GM12892 (cell line): ENCODE measurements at regions not wholly inside any gene's neighbourhood (a gene's known extent, or its start where the extent isn't known, plus 50 kb on each side); places are given as distances from the start of the nearest gene placed in this dataset.

Source experiments
- POLR2A ChIP-seq: IDR thresholded peaks from 2 replicates; pipeline ENCODE4 v1.6.1; 2011; ENCODE audit warnings: low read depth, low read length, control low read depth
- TAF1 ChIP-seq: IDR thresholded peaks from 2 replicates; pipeline ENCODE4 v1.6.1; 2011; ENCODE audit warnings: low read depth, mild to moderate bottlenecking, control low read depth, low read length, borderline replicate concordance

GRCh38 chr2:156003780-156004179, 328.7 kb downstream of the NR4A2 start:
- no peak for TF ChIP-seq POLR2A
- no peak for TF ChIP-seq TAF1
